GM12864 (cell line): ENCODE measurements at regions not wholly inside any gene's neighbourhood (a gene's known extent, or its start where the extent isn't known, plus 50 kb on each side); places are given as distances from the start of the nearest gene placed in this dataset.
A peak's percentile ranks its signal among the peaks of the same experiment; 100 is the strongest.

ENCODE experiments used
- DNase-seq: peaks from one replicate; pipeline ENCODE4 v3.0.0-alpha.2; 2011; ENCODE audit warnings: low read depth
- H3K4me3 ChIP-seq: 2 replicates; pipeline ENCODE4 v1.5.1; 2011; ENCODE audit warnings: mild to moderate bottlenecking, low read depth, low read length, control low read depth
- CTCF ChIP-seq: IDR thresholded peaks from 2 replicates; pipeline ENCODE4 v1.5.1; 2011; ENCODE audit warnings: low read depth, mild to moderate bottlenecking, moderate library complexity, low read length, control low read depth, inconsistent platforms; ENCODE audit errors: missing control alignments

GRCh38 chr1:110260194-110260593 lies 50.1 kb downstream of the KCNC4 start:
- TF ChIP-seq CTCF = no peak
- H3K4me3 ChIP-seq = no peak overlapping the region
- no peak for DNase-seq

DNA sequence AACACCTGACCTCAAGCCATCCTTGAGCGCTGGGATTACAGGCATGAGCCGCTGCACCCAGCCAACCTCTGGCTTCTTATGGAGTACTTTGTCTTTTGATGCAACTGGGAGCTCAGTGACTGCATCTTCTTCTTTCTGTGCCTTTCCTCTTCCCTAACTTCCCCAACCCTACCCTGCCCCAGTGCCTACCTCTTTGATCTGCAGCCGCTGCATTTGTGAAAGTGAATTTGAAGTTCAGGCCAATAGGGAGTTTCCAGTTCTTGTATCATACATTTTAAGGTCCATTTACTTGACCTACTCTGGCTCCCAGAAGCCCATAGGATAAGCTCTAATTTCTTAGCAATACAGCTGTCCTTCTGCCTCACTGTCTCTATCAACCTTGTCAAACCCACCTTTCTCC lies 52.2 kb downstream of the KCNC4 start:
- no peak overlapping the region for H3K4me3 ChIP-seq
- TF ChIP-seq CTCF = no peak
- no peak for DNase-seq

DNA sequence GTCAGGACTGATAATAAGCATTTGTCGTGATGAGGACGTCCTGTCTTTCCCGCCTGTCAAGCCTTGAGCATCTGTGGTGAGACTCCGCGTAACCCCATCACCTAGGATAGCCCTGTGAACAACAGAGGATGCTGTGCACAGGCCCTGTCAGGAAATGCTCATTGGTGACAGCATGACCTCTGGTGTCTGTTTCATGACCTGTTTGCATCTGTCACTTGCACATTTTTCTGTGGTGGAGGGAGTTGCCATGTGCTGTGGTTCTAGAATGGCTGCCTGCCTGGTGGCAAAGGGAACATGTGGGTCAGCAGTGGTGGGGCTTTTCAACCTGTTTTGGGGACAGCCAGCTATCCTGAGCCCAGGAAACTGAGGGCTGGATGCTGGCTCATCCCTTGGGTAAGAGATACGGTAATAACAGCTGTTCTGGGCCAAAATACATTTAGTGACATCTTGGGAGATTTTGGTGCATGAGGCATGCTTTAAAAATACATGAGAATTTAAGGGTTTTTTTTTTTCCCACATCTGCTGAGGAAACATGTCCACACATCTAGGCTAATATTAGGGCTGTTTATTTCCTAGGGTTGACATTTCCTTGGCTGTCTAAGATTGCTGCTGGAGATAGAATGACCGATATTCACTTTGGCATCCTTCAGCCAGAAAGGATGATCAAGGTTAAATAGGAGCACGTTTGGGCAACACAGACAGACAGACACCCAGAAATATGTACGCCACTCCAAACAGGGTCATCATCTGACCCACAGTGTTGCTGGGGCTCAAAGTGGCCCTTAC lies 52.9 kb downstream of the KCNC4 start:
- no peak overlapping the region for H3K4me3 ChIP-seq
- TF ChIP-seq CTCF = peak; percentile 18
- no peak for DNase-seq

DNA sequence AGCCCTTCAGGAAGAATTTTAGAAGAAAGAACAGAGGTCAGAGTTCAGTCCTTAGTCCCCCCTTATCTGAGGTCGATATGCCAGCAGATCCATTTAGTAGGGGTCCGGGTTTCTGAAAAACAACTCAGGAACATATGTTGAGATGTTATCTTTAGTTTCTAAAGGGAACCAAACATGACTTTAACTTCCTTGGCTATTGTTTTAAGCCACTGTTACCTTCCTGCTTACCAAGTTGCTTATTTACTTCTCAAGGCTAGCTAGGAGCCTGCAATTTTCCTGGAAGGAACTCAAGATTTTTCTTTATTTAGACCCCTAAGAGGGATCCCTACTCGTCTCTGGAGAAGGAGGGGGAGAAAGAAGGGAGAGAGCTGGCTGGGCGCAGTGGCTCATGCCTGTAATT lies 54.3 kb downstream of the KCNC4 start:
- DNase-seq = no peak
- TF ChIP-seq CTCF = no peak
- H3K4me3 ChIP-seq = no peak overlapping the region

DNA sequence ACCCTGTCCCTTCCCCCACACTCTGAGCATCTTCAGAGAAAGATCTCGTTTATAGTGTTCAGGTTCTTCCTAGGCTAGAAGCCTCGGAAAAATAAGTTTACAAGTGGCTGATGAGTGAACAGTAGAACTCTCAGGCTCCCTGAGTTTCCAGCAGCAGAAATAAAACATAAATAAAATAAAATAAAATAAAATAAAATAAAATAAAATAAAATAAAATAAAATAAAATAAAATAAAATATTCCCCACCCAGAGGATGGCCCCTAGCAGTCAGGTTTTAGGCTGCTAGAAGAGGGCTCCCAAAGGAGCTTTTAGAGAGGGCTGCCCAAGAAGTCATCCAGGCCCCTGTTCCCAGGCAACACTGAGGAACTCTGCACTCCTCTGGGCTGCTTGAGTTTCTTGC lies 55.1 kb downstream of the KCNC4 start:
- TF ChIP-seq CTCF = no peak
- DNase-seq = no peak
- no peak overlapping the region for H3K4me3 ChIP-seq

GRCh38 chr1:110266834-110267233 lies 56.7 kb downstream of the KCNC4 start:
- no peak for TF ChIP-seq CTCF
- no peak overlapping the region for H3K4me3 ChIP-seq
- DNase-seq = no peak

- no peak overlapping the region for H3K4me3 ChIP-seq
- no peak for DNase-seq
- no peak for TF ChIP-seq CTCF
Observed at GRCh38 chr1:110267260-110267659, 57.1 kb downstream of the KCNC4 start.
